ENCODE measurements at regions not wholly inside any gene's neighbourhood (a gene's known extent, or its start where the extent isn't known, plus 50 kb on each side); places are given as distances from the start of the nearest gene placed in this dataset.
"Not testable (repeated sequence)": the region's sequence is repeated elsewhere in the genome, so short reads cannot be mapped to it uniquely, and the experiment has no call there.

DNA sequence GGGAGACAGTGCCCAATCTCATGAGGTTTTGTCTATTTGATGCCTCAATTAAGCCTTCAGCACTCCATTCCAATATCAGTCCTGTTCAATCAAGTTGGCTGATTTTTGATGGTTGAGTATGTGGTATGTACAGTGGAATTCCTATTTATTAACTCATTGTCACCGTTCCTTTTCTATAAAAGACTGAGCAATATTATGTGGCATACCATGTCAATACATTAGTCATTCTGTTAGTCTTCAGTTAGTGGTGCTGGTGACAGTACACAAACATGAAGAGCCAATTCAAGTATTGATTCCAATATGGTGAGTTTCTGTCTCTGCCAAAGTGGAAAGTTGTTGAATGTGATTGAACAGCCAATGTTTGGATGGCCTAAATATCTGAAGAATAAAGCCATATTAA lies 1343.9 kb downstream of the SUCLG1 start:
- TF ChIP-seq, protein P1, sequence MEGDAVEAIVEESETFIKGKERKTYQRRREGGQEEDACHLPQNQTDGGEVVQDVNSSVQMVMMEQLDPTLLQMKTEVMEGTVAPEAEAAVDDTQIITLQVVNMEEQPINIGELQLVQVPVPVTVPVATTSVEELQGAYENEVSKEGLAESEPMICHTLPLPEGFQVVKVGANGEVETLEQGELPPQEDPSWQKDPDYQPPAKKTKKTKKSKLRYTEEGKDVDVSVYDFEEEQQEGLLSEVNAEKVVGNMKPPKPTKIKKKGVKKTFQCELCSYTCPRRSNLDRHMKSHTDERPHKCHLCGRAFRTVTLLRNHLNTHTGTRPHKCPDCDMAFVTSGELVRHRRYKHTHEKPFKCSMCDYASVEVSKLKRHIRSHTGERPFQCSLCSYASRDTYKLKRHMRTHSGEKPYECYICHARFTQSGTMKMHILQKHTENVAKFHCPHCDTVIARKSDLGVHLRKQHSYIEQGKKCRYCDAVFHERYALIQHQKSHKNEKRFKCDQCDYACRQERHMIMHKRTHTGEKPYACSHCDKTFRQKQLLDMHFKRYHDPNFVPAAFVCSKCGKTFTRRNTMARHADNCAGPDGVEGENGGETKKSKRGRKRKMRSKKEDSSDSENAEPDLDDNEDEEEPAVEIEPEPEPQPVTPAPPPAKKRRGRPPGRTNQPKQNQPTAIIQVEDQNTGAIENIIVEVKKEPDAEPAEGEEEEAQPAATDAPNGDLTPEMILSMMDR (IDR thresholded peaks at IDR 0.05; ENCODE audit: low read depth, low read length, missing control alignments) = no peak
- DNase-seq (ENCODE audit: low read depth) = no peak
- no peak overlapping the region for H3K4me3 ChIP-seq (ENCODE audit: low read depth, low read length)

DNA sequence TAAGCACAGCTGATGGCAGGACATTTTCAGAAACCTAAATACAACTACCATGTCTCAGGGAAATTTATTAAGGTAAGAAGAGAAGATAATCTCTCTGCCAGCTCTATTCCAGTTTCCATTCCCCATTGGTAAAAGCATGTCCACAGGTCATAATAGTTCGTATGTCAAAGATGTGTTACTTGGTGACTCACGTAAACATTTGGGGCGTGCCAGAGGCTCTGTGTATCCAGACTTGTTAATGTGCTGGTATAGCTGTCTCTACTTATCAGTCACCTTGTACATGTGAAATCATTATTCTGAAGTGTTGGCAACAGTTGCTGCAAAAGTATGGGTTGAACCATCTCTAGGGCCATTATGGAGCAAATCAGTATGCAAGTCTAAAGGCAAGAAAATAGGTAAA lies 1345.1 kb downstream of the SUCLG1 start:
- TF ChIP-seq, protein P1 (IDR thresholded peaks at IDR 0.05; ENCODE audit: low read depth, low read length, missing control alignments) = no peak
- no peak overlapping the region for H3K4me3 ChIP-seq (ENCODE audit: low read depth, low read length)
- DNase-seq (ENCODE audit: low read depth) = no peak

DNA sequence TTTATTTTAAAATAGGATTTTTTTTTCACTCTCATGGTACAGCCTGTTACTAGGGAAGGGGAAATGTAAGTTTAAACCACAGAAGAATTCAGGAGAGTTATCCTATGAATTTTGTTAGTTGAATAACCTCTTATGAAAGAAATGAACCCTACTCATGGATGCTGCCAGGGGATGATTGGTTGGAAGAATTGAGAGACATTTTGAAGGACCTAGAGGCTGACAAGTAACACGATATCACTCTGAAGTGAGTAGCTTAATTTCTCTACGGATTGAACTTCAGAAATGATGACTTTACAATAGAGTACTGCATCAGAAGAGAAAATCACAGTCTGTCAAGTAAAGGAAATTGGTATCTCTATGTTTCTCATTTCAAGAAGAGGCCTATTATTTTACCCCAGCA lies 1346.2 kb downstream of the SUCLG1 start:
- DNase-seq (ENCODE audit: low read depth) = no peak
- TF ChIP-seq, protein P1 (IDR thresholded peaks at IDR 0.05; ENCODE audit: low read depth, low read length, missing control alignments) = no peak
- H3K4me3 ChIP-seq (ENCODE audit: low read depth, low read length) = no peak overlapping the region

DNA sequence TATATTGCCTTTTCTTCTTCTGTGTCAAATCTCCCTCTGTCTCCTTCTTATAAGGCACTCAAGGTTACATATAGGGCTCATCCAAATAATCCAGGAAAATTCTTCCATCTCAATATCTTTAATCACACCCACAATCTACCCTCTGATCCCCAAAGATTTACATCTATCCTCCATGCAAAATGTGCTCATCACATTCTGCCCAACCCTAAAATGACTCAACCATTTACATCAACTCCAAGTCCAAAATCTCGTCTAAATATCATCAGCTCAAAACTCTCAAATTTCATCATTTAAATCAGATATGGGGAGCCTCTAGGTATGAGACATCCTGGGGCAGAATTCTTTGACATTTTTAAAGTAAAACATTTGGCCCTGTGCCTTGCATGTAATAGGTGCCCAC lies 1349.8 kb downstream of the SUCLG1 start:
- H3K4me3 ChIP-seq (ENCODE audit: low read depth, low read length) = no peak overlapping the region
- DNase-seq (ENCODE audit: low read depth) = no peak
- TF ChIP-seq, protein P1 (IDR thresholded peaks at IDR 0.05; ENCODE audit: low read depth, low read length, missing control alignments) = no peak

DNA sequence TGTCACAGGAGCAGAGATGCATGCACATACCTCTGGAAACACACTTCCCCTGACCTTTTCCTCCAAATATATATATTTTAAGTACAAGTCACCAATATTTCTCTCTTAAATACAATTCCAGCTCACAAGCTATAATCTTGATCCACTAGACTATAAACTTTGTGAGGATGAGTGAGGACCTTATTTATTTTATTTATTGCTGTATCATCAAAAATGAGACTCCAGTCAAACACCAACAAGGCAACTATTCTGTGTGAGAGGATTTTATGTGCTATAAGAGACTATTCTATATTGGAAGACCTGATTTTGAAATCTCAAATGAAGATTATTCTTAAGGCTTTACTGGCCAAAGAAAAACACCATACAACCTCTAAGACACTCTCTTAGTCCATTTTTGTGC lies 1352.2 kb downstream of the SUCLG1 start:
- H3K4me3 ChIP-seq (ENCODE audit: low read depth, low read length) = no peak overlapping the region
- DNase-seq (ENCODE audit: low read depth) = no peak
- TF ChIP-seq, protein P1 (IDR thresholded peaks at IDR 0.05; ENCODE audit: low read depth, low read length, missing control alignments) = no peak

DNA sequence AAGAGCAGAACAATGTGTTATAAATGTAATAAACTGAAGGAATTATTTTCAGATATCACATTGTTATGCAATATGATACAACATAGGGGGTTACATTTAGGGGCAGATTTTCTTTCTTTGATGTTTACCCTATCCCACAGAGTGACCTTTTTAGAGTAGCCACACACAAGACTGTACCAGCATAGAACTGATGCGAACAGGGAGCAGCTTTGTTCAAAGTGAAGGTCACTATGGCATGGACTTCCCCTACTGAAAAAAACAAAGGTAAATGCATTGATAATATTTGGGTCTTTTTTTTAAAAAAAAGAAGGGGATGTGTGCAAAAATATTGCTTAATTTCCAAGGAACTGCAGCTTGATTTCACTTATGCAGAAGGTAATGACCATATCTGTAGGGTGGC lies 1354.9 kb downstream of the SUCLG1 start:
- TF ChIP-seq, protein P1 (IDR thresholded peaks at IDR 0.05; ENCODE audit: low read depth, low read length, missing control alignments) = no peak
- H3K4me3 ChIP-seq (ENCODE audit: low read depth, low read length) = no peak overlapping the region
- no peak for DNase-seq (ENCODE audit: low read depth)

DNA sequence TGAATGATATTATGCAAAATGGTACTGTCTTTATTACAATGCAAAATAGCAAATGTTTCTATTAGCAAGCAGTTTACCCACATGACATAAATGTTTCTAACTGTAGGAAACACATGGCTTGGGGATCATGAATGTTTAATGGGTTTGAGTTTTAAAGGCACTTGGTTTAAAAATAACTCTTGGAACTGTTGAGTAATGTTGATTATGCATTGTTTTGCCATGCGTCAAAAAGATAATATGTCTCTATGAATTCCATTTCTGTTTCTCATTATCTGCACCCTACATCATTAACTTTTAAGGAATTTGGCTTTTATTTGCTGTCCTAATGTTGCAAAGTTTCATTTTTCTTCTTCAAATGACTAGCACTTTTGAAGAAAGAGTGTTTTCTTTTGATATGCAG lies 1355.5 kb downstream of the SUCLG1 start:
- no peak overlapping the region for H3K4me3 ChIP-seq (ENCODE audit: low read depth, low read length)
- no peak for DNase-seq (ENCODE audit: low read depth)
- TF ChIP-seq, protein P1 (IDR thresholded peaks at IDR 0.05; ENCODE audit: low read depth, low read length, missing control alignments) = no peak

DNA sequence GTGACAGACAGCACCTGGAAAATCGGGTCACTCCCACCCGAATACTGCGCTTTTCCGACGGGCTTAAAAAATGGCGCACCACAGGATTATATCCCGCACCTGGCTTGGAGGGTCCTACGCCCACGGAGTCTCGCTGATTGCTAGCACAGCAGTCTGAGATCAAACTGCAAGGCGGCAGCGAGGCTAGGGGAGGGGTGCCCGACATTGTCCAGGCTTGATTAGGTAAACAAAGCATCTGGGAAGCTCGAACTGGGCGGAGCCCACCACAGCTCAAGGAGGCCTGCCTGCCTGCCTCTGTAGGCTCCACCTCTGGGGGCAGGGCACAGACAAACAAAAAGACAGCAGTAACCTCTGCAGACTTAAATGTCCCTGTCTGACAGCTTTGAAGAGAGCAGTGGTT lies 1370.0 kb downstream of the SUCLG1 start:
- not testable (repeated sequence) for DNase-seq (ENCODE audit: low read depth); H3K4me3 ChIP-seq (ENCODE audit: low read depth, low read length)
